NCI-H1048 (cell line): ENCODE measurements at regions not wholly inside any gene's neighbourhood (a gene's known extent, or its start where the extent isn't known, plus 50 kb on each side); places are given as distances from the start of the nearest gene placed in this dataset.

Source experiments
- DNase-seq: peaks from one replicate; lab custom pipeline; 2025; lab: John Stamatoyannopoulos, UW

DNA sequence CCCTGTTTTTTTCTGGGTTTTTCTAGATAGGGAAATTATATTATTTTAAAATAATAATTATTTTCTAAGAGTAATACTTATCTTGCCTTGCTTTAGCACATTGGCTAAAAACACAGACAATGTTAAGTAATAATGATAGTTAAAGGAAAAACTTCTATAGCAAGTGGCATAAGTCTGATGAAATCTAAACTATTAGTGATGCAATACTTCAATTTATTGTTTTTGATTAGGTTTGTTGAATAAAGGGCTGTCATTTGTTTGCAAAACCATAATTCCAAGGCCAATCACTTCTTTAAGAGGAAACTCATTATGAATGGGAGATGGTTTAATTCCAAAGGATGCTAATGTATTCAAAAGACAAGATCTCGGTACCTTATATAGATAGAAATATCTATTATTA is 293.8 kb upstream of the FBXL7 start:
- no peak for DNase-seq

DNA sequence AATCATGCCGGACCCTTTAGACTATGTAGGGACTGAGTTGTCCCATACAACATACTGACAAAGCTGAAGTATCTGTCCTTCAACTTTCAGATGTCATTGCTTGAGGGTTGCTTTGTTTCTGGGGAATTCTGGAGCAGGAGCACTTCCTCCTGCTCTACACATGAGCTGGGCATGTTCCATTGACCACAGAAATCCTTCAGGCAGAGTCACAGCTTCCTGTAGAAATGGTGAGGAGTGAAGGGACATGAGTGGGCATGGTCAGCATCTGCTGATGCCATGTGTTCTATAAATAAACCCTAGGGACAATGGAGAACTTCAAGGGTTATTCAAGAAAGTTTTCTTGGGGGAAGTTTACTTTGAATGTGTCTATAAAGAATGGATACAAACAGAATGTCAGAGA is 296.6 kb upstream of the FBXL7 start:
- no peak for DNase-seq

DNA sequence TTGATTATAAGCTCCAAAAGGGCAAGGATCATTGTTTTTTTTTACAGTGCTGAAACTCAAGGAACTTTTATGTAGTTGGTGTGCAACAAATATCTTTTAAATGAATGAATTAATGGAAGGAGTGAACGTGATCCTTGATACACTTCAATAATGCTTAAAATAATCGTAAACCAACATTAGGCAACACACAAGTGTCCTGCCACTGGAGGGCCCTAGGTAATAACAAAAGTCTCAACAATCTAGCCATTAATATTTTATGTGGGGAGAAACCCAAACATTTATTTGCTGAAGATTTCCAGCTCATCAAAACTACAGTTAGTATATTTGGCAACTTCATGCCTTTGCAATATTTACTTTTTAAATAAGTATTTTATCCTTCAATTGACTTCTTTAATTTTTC is 309.0 kb upstream of the FBXL7 start:
- no peak for DNase-seq

DNA sequence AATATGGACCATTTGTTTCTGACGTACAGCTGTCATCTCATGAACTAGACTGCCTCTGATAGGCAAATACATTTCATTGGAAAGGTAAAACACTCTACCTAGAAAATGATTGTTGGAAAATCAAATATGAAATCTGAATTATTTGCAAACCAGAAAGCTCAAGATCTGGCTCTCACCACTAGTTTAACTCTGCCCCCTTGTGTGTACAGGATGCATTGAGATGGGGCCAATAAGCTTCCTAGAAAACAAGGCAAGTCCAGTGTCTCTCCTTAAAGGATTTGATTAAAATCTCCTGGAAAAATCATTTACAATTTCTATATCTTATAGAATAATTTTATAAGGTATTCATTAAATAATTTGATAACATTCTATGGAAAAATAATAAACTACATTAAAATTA is 311.9 kb upstream of the ANKH start:
- no peak for DNase-seq

DNA sequence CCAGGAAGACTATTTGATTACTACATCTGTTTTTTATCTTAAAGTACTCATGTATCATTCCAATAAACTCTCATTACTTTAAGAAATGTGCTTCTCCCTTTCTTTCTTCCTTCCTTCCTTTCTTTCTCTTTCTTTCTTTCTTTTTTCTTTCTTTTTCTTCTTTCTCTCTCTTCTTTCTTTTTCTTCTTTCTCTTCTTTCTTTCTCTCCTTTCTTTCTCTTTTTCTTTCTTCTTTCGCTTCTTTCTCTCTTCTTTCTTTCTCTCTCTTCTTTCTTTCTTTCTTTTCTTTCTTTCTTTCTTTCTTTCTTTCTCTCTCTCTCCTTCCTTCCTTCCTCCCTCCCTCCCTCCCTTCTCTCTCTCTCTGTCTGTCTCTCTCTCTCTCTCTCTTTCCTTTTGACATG is 298.6 kb upstream of the ANKH start:
- no peak for DNase-seq

DNA sequence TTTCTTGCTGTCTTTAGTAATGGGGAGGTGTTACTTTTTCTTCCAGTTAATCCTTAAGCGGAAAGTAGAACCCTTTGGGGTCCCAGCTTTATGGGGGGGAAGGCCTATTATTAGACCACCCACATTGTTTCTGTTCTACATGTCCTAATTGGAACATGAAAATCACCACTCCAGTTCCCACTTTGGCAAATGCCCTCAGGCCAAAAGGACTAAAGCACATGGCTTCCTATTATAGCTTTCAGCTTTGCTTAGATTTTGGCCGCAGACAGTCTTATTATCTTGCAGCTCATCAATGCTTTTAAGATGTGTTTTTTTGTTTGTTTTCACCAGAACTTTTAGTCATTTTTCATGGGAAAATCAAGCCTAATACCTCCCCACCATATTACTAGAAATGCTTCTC is 296.8 kb upstream of the ANKH start:
- DNase-seq = no peak

DNA sequence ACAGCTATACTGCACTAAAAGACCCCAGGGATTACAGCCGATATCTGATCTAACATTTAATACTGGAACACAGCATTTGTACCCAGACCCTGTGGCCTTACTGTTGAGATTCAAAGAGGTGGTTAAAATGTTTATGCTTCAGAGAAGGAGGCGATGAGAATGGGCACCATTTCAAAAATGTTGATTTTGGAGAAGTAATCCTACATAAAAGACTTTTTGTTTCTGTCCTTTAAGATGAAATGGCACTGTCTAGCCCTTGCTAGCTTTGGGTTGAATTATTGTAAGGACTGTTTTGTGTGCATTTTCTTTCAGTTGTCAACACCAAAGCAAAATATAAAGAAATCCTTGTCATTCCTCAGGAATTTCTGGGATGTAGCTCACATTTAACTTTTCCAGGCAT is 288.5 kb upstream of the ANKH start:
- DNase-seq = no peak

DNA sequence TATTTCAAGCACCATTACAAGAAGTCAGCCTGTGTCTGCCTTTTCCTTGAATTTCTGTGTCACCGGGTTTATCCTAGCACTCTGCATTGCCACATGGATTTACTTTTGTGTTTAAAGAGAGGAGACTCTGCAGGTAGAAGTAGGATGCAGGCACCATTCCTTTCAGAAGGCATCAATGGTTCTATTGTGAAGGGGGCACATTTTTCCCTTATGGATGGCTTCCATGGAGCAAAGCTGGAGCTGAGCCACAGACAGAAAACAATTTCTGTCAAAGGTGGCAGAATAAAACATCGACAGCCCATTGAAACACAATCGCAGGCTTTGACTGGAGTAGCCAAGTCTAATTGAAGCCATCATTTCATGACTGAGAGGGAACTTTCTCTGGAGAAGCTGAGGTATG is 288.0 kb upstream of the ANKH start:
- DNase-seq = no peak

DNA sequence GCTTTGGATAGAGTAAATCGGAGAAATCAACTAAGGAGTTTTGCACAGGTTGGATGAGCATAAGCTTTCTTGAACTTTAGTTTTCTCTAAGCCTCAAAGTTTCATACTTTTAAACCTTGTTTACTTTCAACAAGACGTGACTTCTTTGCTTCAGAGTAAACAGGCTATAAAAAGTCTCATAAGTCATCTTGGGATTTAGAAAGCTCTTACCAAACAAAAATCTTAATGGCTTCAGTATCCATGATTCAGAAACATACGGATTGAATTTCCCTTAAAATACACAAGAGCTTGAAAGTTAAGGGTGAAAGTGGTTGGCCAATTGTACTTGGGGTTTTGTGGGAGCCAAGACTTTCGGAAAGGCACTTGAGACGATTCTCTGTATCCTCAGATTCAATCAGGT is 270.9 kb upstream of the ANKH start:
- no peak for DNase-seq

DNA sequence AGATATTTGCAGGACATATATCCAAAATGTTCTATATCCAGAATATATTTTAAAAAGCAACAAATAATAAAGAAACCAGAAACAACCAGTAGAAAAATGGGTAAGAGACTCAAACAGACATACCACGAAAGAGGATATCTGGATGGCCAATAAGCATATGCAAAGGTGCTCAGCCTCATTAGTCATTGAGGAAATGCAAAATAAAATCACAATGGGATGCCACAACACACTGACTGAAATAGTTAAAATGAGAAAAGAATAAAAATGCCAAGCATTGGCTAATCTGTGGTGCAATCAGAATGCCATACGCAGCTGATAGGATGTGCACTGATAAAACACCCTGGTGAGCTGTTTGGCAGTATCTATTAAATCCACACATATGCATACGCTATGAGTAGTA is 265.8 kb upstream of the ANKH start:
- no peak for DNase-seq

DNA sequence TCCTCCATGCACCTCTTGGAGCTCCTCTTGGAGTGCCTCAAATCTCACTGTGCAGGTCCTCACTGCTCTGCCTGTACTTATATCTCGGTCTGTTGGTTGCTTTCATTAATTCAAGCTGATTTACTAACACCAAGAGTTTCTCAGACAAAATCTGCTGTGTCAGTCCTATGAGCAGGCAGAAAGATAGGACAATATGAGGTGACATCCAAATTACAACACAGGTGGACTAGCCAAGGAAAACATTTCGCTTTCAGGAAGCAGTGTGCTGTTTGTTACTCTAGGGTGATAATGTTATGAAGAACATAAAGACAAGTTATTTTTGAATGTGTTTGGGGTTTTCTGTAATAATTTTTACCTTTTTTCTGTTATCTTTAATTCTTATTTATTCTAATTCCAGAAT is 264.1 kb upstream of the ANKH start:
- DNase-seq = no peak

DNA sequence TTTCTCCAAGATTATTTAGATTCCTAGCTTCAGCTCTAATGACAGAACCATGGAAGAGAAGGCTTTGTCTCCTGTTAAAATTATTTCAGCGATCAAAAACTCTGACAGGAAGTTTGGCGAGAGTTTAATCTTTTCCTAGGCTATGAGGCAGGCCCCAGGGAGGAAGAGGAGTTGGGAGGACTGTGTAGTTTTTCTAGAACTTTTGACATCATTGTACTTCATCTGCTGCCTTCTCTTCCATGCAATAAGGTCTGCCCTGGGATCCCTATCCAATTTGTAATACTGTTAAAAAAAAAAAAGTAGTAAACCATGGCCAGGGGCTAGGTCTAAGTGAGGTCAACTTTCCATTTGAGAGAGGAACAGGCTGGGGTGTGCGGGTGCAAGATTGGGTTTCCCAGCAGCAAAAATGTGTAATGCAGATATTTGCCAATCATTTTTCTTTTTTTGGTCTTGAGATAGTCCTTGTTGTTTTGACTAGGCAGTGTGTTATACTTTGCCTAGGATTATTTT is 261.9 kb upstream of the ANKH start:
- no peak for DNase-seq

DNA sequence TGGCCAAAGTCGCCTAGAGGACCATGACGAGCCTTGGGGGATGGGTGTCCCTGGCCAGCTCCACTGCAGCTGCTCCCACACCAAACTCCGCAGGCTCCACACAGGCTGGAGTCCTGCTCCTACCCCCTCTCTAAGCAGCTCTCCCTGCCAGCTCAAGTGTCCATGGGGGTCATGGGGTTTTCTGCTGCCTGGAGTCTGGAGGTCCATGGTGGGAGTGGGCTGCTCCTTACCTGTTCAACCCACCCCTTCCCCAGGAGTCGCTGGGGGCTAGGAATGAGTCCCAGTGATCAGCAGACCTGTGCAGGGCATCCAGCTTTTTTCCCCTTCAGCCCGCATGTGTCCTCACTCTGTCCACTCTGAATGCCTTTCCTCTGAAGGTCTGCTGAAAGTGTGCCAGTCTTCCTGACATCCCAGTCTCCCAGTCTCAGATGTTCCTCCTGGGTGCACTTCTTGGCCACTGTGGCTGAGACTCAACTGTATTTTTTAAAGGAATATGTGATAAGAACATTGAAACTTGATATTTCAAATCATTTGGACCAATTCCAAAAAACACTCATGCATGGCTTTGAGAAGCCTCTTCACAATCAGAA is 261.3 kb upstream of the ANKH start:
- DNase-seq = no peak

DNA sequence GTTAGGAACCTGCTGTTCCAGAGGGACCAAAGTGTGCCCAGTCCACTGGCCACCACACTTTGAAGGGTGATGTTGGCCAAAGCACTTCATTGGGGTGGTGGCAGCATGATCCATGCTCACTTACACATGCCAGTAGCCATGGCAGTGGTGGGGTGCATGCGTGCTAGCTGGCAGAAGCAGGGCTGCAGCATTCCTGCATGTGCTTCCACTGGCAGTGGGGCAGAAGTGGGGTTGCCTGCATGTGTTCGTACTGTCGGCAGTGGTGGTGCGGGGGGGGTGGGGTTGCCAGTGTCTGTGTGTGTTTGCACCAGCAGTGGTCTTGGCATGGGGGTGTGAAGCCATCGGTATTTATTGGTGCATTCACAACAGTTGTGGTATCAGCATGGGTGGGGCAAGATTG is 260.3 kb upstream of the ANKH start:
- no peak for DNase-seq

DNA sequence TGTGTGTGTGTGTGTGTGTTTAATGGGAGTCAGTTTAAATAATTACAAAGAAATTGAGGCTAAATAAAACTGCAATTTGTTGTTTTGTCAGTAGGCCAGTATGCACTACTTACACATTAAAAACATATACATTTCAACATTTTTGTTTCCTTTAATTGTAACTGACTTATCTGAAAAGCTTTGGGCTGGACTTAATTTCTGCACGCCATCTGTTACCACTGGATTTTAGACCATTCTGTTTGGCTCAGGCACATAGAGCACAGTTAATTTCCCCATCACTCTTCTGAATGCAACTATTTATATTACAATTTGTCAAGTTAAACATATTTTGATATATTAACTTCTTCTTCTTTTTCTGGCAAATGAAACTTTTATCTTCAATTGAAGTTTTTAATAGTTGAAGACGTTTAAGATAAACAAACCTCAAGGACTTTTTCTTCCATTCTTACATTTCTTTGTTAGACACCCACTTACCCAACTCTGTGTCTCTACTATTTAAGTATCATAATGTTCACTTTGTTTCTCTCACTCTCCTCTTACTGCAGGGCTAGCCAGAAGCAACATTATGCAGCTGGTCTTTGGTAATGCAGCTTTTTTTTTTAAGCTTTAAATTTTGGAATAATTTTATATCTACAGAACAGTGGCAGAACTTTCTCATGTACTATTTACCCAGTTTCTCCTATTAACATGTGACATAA is 253.4 kb upstream of the ANKH start:
- no peak for DNase-seq

DNA sequence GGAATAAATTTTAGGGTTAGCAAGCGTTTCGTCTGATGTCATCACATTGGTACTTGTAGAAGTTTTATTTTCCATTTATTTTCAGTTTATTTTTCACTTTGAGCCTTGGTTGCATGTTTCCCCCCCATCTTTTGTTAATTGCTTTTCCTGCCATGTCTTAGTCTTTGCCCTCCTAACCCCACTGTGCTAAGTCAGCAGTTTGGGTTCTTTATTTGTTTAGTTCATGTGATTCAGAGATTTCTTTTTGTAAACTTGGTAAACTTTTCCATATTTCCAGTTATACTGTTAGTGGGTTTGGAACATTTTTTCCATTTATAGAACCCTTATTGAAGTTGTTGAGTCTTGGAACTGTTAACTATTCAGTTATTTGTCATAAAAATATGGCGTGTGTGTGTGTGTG is 252.9 kb upstream of the ANKH start:
- DNase-seq = no peak

DNA sequence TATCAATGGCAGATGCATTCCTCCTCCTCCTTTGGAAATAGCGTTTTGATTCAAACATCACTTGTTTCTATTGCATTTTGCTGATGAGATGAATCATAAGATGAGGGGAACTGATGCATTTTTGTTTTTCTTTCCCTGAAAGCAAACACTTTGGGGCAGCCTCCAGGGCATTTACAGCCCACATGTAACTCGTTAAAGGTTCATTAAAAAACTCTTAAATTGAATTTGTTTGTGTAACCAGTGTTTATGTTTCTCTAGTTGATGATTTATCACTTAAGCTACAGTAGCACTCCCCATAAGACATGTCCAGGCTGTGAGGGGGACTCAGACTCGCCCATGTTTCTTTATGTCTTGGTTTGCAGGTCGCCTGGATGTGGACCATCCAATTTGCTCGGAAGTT is 246.1 kb upstream of the ANKH start:
- DNase-seq = no peak

DNA sequence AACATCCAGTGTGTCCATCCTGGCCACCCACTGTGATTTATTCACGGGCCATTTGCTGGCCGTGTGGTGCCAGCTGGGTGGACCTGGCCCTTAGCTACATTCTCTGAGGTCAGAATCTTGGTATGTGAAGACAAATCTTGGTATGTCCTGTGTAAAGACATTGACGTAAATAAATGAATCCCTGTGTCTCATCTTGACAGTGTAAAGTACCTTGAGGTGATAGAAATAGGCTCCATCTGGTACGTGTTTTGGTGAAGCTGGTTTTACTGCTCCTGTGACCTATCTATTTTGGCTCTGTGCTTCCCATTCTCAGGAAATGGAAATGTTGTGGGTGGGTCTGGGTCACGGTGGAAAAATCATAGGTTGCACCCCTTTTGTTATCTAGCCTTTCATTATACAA is 245.4 kb upstream of the ANKH start:
- DNase-seq = no peak

DNA sequence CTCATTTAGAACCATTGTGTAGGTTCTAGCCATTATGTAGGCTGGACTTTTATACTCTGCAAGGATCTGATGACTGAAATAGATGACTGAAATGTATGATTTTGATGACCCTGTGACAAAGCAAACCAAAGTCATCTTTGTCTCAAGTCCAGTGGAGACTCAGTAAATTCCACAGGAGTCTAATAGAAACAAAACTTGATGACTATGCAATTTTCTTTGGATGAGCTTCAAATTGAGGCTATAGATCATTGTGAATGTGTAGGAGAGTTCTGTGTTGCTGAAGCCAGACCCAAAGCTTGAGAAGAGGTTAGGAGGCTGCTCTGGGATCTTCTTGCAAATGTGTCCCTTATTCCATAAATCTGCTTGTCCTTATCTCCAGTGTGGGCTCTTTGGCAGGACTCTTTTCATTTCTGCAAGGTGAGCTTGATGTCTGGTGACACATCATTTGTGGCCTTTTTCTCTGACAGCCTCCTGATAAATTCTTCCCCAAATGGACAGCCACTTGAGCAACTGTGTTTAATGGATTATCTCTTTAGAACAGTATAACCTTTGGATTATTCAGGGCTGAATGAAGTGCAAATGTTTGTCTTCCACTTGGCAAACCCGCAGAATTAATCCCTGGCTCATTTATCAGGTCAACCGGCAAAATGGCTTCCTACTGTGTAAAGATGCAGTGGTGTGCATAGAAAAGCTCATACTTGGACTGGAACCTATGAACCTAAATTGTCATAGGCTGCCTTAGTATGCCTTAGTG is 235.1 kb upstream of the ANKH start:
- no peak for DNase-seq

DNA sequence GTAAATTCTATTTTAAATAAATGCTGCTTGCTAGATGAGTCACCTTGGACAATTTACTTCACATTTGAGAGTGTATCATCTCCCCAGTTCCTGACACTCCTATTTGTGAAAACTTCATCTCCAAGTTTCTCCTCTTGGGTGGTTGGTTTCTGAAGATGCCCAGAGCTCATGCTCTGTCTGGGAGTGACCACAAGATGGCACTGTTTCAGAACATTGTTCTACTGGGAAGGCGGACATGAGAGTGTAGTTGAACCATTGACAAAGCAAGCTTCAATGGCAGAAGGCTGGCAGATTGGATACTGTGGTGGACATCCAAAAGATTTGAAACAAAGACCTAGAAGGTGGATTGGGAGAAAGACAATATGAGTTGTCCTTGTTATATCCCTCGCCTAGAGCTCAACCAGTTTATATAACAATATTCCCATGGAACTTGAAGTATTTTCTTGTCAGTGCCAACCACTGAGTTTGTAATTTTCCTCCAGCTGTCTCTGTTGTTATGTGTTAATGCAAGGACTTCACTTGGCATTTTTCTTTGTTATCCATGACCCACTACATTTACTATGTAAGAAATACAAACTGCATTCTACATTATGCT is 234.3 kb upstream of the ANKH start:
- no peak for DNase-seq

DNA sequence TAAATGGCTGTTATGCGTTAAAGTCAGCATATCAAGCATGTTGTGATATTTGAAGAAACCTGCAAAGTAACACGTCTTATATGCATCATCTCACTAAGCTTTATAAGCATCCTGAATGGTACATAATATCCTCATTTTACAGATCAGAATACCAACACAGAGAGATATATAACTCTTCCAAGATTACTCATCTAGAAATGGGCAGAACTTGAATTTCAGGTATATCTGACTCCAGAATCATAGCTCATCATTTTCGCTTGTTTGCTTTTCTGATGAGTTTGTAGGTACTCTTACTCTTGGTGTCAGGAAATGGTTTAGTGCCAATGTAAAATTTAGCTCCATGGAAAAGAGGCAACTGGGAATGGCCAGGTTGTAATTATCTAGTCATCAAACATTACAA is 232.3 kb upstream of the ANKH start:
- no peak for DNase-seq

DNA sequence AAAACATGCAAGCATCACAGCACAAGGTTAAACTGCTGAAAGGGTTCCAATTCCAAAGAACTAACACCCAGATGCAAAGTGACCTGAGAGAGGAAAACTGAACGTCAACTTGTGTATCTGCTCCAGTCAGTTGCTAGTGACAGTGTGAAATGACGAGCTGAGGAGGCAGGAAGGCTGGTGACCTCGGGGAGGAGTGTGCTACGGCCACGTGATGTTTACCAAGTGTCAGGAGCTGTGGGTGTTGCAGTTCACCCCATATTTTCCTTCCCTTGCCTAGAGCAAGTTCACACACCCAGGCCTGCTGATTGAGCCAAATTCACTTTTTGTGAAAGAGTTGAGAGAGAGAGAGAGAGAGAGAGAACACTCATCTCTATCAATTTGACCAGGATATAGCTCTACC is 231.6 kb upstream of the ANKH start:
- no peak for DNase-seq

DNA sequence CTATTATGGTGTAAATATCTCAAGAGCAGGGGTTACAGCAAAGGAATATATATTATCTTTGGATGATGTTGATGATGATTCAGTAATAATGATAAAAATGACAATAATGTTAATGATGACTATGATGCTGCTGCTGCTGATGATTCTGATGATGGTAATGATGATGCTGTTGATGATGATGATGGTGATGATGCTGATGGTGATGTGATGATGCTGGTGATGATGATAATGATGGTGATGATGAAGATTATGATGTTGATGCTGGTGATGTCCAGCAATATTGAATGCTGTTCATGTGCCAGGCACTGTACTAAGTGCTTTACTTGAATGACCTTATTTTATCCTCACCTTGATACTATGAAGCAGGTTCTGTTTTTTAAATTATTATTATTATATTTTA is 226.0 kb upstream of the ANKH start:
- no peak for DNase-seq
